ENCODE measurements at regions not wholly inside any gene's neighbourhood (a gene's known extent, or its start where the extent isn't known, plus 50 kb on each side); places are given as distances from the start of the nearest gene placed in this dataset.

DNA sequence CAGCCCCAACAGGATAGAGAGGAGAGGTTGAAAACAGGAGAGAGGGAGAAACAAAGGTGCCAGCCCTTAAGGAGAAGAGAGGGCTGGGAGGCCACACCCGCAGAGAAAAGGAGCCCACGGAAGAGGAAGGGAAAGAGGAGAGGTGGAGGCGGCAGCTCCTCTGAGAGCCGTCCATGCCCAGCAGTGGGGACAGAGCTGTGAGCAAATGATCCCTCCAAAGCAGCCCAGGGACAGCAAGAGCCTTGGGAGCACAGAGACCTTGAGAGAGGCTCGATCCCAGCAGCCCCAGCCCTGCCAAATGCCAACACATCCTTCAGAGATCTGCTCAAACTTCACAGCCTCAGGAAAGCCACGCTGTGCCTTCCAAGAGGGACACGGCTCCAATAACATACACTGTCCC lies 66.7 kb upstream of the CORO2B start:
- TF ChIP-seq MXI1 (IDR thresholded peaks at IDR 0.05; ENCODE audit: low read depth, low read length), result no peak
- TF ChIP-seq, protein P1, sequence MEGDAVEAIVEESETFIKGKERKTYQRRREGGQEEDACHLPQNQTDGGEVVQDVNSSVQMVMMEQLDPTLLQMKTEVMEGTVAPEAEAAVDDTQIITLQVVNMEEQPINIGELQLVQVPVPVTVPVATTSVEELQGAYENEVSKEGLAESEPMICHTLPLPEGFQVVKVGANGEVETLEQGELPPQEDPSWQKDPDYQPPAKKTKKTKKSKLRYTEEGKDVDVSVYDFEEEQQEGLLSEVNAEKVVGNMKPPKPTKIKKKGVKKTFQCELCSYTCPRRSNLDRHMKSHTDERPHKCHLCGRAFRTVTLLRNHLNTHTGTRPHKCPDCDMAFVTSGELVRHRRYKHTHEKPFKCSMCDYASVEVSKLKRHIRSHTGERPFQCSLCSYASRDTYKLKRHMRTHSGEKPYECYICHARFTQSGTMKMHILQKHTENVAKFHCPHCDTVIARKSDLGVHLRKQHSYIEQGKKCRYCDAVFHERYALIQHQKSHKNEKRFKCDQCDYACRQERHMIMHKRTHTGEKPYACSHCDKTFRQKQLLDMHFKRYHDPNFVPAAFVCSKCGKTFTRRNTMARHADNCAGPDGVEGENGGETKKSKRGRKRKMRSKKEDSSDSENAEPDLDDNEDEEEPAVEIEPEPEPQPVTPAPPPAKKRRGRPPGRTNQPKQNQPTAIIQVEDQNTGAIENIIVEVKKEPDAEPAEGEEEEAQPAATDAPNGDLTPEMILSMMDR (IDR thresholded peaks at IDR 0.05), result no peak
- no peak for TF ChIP-seq TCF12 (IDR thresholded peaks at IDR 0.05)
- TF ChIP-seq ZBTB33 (IDR thresholded peaks at IDR 0.05; ENCODE audit: borderline replicate concordance, low read depth), result no peak

Measured in SK-N-SH (cell line).